Stimulated activated CD4-positive, alpha-beta T cell treated with anti-CD3 and anti-CD28 coated beads, Interleukin-15, amount 100 ng/mL, for 48 hours (primary cell): ENCODE measurements at regions not wholly inside any gene's neighbourhood (a gene's known extent, or its start where the extent isn't known, plus 50 kb on each side); places are given as distances from the start of the nearest gene placed in this dataset.
"Not testable (repeated sequence)": the region's sequence is repeated elsewhere in the genome, so short reads cannot be mapped to it uniquely, and the experiment has no call there.

Source experiments
- DNase-seq, 2 donors: peaks; one replicate each; pipeline ENCODE4 v3.0.0-alpha.2; 2020; ENCODE audit warnings: low read depth in 2 of 2

DNA sequence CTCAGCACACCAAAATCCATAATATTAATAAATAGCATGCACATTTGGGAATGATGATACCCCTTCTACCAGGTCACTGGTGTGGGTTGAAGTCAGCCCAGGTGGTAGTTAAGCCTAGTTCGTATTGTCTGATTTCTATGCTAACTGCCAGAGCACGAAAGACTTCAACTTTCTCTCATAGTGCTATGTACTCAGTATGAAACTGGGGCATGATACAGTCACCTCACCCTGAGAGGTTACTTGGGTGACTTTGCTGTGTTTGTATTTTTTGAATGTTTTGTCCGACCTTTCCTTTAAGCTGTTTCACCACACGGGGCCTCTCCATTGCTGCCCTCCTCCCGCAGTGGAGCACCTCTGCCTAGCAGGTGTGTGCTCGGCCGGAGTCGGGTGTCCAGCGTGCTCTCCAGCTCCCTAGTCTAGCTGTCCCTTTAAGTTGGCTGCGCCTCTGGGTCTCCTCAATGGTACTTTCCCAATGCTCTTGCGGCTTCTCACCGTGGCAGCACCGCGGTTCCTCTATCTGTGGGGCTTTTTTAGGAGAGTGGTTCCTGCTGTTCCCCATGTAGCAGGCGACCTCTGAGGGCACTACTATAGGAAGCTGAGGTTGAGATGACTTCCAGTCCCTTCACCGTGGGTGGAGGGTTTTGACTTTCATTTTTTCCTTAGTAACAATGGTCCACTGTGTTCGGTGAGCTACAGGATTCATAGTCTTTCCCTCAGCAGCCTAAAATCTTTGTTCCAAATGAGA, 524.0 kb upstream of the PFKP start:
- DNase-seq = no peak

DNA sequence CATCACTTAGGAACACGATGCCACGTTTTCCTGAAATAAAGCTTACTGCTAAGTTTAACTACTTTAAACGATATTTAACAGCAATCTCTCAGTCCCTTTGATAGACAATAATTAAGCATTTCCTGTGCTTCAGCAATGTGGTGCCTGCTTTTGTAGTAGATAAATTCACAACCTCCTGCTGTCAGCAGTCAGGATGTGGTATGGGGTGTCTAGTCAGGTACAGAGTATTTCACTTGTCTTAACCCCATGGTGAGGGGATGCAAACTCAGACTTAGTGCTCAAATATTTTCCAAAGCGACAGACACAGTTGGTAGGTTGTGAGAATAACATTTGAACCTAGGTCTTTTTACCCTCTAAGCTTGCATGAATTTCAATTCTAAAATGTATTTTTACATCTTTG, 526.2 kb upstream of the PFKP start:
- no peak for DNase-seq

- no peak for DNase-seq
Observed at GRCh38 chr10:2529945-2530344, 537.4 kb upstream of the PFKP start.

- DNase-seq = no peak
Observed at GRCh38 chr10:2525781-2526180, 541.6 kb upstream of the PFKP start.

DNA sequence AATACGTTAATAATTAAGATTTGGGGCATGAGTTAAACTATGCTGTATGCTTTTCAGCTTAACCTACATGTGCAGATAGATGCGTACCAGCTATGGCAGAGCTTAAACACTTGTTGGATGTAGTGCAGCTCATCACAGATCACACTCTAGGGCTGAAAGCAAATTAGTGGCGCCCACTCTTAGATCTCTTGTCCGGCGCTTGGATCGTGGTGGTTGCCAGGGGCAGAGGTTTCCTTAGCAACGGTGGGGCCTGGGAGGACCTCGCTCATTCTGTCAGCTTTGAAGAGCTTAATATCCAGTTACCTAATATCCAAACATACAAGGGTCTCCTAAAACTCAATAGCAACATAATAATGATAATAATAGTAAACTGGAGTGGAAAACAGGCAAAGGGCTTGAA, 548.2 kb upstream of the PFKP start:
- no peak for DNase-seq

GRCh38 chr10:2509081-2509531, 558.2 kb upstream of the PFKP start:
- DNase-seq = no peak

DNA sequence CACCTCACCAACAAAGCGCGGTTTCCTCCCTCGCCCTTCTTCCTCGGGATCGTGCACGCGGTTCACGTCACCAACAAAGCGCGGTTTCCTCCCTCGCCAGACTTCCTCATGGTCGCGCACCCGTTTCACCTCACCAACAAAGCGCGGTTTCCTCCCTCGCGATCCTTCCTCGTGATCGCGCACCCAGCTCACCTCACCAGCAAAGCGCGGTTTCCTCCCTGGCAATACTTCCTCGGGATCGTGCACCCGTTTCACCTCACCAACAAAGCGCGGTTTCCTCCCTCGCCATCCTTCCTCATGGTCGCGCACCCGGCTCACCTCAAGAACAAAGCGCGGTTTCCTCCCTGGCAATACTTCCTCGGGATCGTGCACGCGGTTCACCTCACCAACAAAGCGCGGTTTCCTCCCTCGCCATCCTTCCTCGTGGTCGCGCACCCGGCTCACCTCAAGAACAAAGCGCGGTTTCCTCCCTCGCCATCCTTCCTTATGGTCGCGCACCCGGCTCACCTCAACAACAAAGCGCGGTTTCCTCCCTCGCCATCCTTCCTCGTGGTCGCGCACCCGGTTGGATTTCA, 565.9 kb upstream of the PFKP start:
- not testable (repeated sequence) for DNase-seq

DNA sequence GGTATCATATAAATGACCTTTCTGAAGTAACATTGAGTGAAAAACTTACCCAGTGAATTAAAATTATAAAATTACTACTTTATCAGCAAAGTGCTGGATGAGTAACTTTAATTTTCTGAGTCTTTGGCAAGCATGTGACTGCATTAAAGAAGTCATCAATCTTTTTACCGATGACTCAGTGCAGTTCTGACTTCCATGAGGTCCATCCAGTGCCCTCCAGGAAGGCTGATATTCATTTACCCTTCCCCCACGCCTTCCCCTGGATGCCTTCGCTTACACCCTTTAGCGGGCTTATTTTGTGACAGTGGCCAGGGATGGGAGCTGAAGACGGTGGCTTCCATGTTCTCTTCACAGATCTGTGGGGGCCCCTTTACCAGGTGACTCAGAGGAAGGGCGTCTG, 572.9 kb upstream of the PFKP start:
- DNase-seq = no peak

- DNase-seq = no peak
Observed at GRCh38 chr10:2488446-2489005, 578.8 kb upstream of the PFKP start.

GRCh38 chr10:2487921-2488320, 579.4 kb upstream of the PFKP start:
- DNase-seq = no peak

GRCh38 chr10:2478656-2479055, 588.7 kb upstream of the PFKP start:
- DNase-seq = no peak

- no peak for DNase-seq
Observed at GRCh38 chr10:2476812-2477553, 590.4 kb upstream of the PFKP start.

- DNase-seq = no peak
Observed at GRCh38 chr10:2476218-2476811, 591.0 kb upstream of the PFKP start.

DNA sequence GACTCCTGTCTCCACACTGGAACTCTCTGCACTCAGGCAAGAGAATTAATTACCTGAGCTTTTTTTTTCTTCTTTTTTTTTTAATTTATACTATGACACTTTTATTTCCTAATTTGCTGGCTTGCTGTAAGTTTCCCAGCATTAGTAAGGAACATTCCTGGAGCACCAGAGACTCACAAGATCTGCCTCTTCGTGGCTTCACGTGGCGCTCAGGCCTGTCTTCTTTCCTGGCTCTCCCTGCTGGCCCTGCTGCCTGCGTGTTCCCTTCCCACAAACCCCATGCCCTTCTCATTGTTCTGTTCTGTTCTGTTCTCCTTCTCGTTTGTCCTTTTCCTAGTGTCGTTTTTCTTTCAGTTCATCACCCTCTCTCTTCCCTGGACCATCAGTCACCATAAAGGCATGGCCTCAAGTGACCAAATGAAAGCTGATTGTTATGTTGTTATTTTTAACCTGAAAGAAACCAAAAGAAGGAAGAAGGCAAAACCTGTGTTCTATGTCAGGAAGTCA, 591.6 kb upstream of the PFKP start:
- no peak for DNase-seq

GRCh38 chr10:2471811-2472210, 595.5 kb upstream of the PFKP start:
- DNase-seq = no peak

- DNase-seq = no peak
Observed at GRCh38 chr10:2469802-2470201, 597.5 kb upstream of the PFKP start.

GRCh38 chr10:2464483-2464882, 602.9 kb upstream of the PFKP start:
- no peak for DNase-seq

GRCh38 chr10:2463316-2463715, 604.0 kb upstream of the PFKP start:
- DNase-seq = no peak

DNA sequence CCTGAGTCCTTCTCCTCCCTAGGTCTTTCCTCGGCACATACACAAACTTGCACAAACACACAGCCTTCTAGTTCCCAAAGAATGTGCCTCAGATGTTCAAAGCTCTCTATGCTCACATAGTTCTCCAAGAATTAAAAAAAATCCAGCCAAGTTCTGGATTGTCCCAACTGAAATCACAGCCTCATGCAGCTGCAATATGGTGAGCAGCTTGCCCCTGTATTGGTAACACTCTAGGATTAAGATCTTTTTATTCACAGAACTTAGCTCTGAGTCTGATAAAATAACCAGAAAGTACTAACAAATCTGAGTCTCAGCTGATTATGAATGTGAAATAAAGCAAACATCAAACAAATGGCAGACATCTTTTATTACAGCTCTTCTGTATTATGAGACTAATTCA, 604.8 kb upstream of the PFKP start:
- DNase-seq = no peak

- DNase-seq = no peak
Observed at GRCh38 chr10:2460812-2461211, 606.5 kb upstream of the PFKP start.

DNA sequence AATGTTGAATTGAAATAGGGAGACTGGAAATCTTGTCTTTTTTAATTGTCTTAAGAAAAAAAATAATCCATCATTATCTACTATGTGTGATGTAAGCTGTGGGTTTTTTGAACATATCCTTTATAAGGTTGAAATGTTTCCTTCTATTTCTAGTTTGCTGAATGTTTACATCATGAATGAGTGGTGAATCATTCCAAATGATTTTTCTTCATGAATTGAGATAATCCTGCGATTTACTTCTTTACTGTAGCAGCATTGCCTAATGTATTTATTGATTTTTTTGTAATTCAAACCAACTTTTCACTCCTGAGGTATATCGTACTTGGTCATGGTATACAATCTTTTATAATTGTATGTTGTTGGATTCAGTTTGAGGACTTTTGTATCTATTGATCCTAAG, 607.6 kb upstream of the PFKP start:
- no peak for DNase-seq

DNA sequence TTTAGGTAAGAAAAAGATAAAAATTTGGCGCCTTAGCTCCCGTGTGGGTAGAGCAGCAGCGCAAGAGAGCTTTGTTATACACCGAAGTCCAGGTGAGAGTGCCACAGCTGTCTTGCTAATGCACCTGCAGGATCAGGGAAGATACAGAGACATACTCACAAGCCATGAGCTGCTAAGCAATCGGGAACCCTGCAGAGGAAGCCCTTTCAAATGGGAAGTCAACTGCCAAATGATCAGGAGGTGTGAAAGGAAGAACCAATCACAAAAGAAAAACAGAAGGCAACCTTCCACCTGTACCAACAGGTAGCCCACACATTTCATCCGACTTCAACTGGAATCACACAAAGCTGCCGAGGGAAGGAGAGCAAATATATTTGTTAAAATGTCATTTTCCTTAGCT, 610.5 kb upstream of the PFKP start:
- no peak for DNase-seq
